Natural killer cell (primary cell): ENCODE measurements at regions not wholly inside any gene's neighbourhood (a gene's known extent, or its start where the extent isn't known, plus 50 kb on each side); places are given as distances from the start of the nearest gene placed in this dataset.

Experiments
- ATAC-seq, 3 donors: fragments of 150-1000 bp in 2 of 3; fragments of 200-7000 bp in 1 of 3; cut with Tn5 transposase; 1 replicate in 1 of 3; 2 replicates in 2 of 3; pipeline ENCODE4 v1.10.0; 2021; ENCODE audit warnings: mild to moderate bottlenecking in 2 of 3, moderate library complexity in 2 of 3
- DNase-seq, 2 donors: peaks; one replicate each; pipeline versions ENCODE4 v3.0.0 to v3.0.0-alpha.2; 2013 to 2021; ENCODE audit warnings: mixed read lengths in 1 of 2
- H3K27ac ChIP-seq: one replicate; pipeline ENCODE4 v1.5.1; 2013; ENCODE audit warnings: mild to moderate bottlenecking, low read length
- H3K27me3 ChIP-seq: one replicate; pipeline ENCODE4 v1.6.1; 2013; ENCODE audit warnings: low read length; ENCODE audit not compliant: control insufficient read depth, insufficient read depth
- H3K36me3 ChIP-seq: one replicate; pipeline ENCODE4 v1.6.1; 2013; ENCODE audit warnings: low read length; ENCODE audit not compliant: control insufficient read depth, insufficient read depth
- H3K4me1 ChIP-seq: one replicate; pipeline ENCODE4 v1.6.1; 2013; ENCODE audit warnings: low read length; ENCODE audit not compliant: control insufficient read depth, insufficient read depth
- H3K4me3 ChIP-seq: one replicate; pipeline ENCODE4 v1.5.1; 2013; ENCODE audit warnings: low read length
- H3K9me3 ChIP-seq: one replicate; pipeline ENCODE4 v1.6.1; 2013; ENCODE audit warnings: low read length; ENCODE audit not compliant: control insufficient read depth, insufficient read depth
- H3K27ac Mint-ChIP-seq, 2 donors: one replicate each; pipeline ENCODE4 v1.8.0; 2022; ENCODE audit warnings: mild to moderate bottlenecking in 2 of 2, mixed read lengths in 2 of 2, moderate library complexity in 1 of 2
- H3K27me3 Mint-ChIP-seq, 2 donors: one replicate each; pipeline ENCODE4 v1.8.0; 2022; ENCODE audit warnings: low read depth in 2 of 2, mixed read lengths in 2 of 2
- H3K36me3 Mint-ChIP-seq: one replicate; pipeline ENCODE4 v1.8.0; 2022; ENCODE audit warnings: mixed read lengths
- H3K4me1 Mint-ChIP-seq, 2 donors: one replicate each; pipeline ENCODE4 v1.8.0; 2022; ENCODE audit warnings: mixed read lengths in 2 of 2
- H3K4me3 Mint-ChIP-seq: one replicate; pipeline ENCODE4 v1.8.0; 2022; ENCODE audit warnings: mild to moderate bottlenecking, moderate library complexity, mixed read lengths
- H3K9me3 Mint-ChIP-seq, 2 donors: one replicate each; pipeline ENCODE4 v1.8.0; 2022; ENCODE audit warnings: mixed read lengths in 2 of 2
- WGBS: methylation state at CpG from one replicate; pipeline ENCODE4 v1.1.7; 2013; ENCODE audit warnings: missing lambda C conversion rate; ENCODE audit not compliant: insufficient coverage; 5-methylcytosine and 5-hydroxymethylcytosine counted together
- intact Hi-C: fragments of 100-400 bp; cut with micrococcal nuclease; formaldehyde crosslinking; loops from one replicate; pipeline ENCODE4 v1.14.2; 2022
- TF ChIP-seq, protein P1 (sequence below): fragments of 200-600 bp; IDR thresholded peaks from one replicate; pipeline ENCODE4 v1.8.0; 2022; ENCODE audit warnings: antibody characterized with exemption

DNA sequence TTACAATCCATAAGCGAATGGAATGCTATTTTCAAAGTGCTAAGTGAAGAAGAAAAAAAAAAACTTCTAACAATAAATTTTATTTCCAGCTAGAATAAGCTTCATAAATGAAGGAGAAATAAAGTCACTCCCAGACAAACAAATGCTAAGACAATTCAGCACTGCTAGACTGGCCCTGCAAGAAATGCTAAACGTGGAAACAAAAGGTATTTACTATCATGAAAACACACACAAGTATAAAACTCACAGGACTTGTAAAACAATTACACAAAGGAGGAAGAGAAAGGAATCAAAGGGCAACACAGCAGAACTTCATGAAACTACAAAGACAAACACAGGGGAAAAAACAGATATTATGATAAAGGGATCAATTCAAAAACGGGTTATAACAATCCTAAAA, 85.8 kb upstream of the NELL2 start:
- Histone ChIP-seq H3K4me1 (no peaks in the 10 kb centered on the region), H3K36me3 (no peaks in the 10 kb centered on the region), H3K9me3 (peaks cover 5% of the 10 kb centered on the region), H3K27me3 (no peaks in the 10 kb centered on the region), H3K27ac (no peak overlapping the region), H3K4me3 (no peak overlapping the region)
- ATAC-seq (no peak), DNase-seq (no peak)
- WGBS, result 56% methylated on average over 1 of the region's 3 CpGs
- intact Hi-C loops, result no loop called here
- Mint-ChIP-seq H3K27me3 (no peaks in the 10 kb centered on the region), H3K36me3 (no peaks in the 10 kb centered on the region), H3K9me3 (peaks cover 0 to 2% of the 10 kb centered on the region in 2 donors), H3K4me3 (no peak overlapping the region), H3K27ac (no peak overlapping the region), H3K4me1 (no peaks in the 10 kb centered on the region)
- TF ChIP-seq, protein P1, sequence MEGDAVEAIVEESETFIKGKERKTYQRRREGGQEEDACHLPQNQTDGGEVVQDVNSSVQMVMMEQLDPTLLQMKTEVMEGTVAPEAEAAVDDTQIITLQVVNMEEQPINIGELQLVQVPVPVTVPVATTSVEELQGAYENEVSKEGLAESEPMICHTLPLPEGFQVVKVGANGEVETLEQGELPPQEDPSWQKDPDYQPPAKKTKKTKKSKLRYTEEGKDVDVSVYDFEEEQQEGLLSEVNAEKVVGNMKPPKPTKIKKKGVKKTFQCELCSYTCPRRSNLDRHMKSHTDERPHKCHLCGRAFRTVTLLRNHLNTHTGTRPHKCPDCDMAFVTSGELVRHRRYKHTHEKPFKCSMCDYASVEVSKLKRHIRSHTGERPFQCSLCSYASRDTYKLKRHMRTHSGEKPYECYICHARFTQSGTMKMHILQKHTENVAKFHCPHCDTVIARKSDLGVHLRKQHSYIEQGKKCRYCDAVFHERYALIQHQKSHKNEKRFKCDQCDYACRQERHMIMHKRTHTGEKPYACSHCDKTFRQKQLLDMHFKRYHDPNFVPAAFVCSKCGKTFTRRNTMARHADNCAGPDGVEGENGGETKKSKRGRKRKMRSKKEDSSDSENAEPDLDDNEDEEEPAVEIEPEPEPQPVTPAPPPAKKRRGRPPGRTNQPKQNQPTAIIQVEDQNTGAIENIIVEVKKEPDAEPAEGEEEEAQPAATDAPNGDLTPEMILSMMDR, result no peak

DNA sequence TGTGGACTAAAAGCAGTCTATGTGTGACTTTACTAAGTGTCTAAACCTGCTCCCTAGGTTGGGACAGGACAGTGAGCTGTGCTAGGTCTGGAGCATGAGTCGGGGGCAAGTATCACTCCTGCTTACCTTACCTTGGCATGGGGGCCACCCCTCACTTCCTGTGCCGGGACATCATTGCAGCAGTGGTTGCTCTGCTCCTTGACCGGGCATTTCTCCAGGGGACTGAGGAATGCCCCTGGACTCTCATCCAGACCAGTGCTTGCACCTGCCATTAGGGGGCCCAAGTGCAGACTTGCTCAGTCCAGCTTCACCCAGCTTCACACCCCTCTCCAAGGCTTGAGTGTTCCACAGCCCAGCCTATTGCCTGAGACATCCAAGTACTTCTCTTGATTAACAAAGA, 84.7 kb upstream of the NELL2 start:
- WGBS, result 95% methylated on average over 3 of the region's 3 CpGs
- Histone ChIP-seq H3K36me3 (no peaks in the 10 kb centered on the region), H3K9me3 (peaks cover 5% of the 10 kb centered on the region), H3K4me3 (no peak overlapping the region), H3K4me1 (no peaks in the 10 kb centered on the region), H3K27ac (no peak overlapping the region), H3K27me3 (no peaks in the 10 kb centered on the region)
- Mint-ChIP-seq H3K27me3 (no peaks in the 10 kb centered on the region), H3K4me1 (no peaks in the 10 kb centered on the region), H3K36me3 (no peaks in the 10 kb centered on the region), H3K27ac (no peak overlapping the region), H3K4me3 (no peak overlapping the region), H3K9me3 (peaks cover 0 to 2% of the 10 kb centered on the region in 2 donors)
- DNase-seq (no peak), ATAC-seq (no peak)
- intact Hi-C loops, result no loop called here
- TF ChIP-seq, protein P1, result no peak

DNA sequence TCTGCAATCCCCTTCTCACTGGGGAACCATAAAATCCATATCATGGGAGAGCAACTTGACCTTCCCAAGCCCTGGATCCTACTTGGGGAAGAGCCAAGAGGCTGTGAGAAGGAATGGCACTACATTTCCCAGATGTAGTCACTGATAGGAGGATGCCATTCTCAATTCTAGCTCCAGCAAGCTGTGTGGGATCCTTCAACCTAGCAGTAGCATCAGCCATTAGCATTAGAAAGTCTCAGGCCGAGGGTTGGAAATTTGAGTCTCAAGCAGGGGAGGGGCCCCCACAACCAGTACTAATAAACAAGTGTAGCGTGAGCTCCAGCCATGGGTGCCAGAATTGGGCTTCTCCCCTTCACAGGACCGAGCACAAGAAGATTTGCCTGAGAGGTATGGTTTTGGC, 84.3 kb upstream of the NELL2 start:
- Histone ChIP-seq H3K4me3 (no peak overlapping the region), H3K27me3 (no peaks in the 10 kb centered on the region), H3K9me3 (peaks cover 5% of the 10 kb centered on the region), H3K27ac (no peak overlapping the region), H3K4me1 (no peaks in the 10 kb centered on the region), H3K36me3 (no peaks in the 10 kb centered on the region)
- TF ChIP-seq, protein P1, result no peak
- intact Hi-C loops, result no loop called here
- DNase-seq (no peak), ATAC-seq (no peak)
- Mint-ChIP-seq H3K4me1 (no peaks in the 10 kb centered on the region), H3K9me3 (peaks cover 0 to 2% of the 10 kb centered on the region in 2 donors), H3K27ac (no peak overlapping the region), H3K27me3 (no peaks in the 10 kb centered on the region), H3K4me3 (no peak overlapping the region), H3K36me3 (no peaks in the 10 kb centered on the region)
- 94% methylated on average over 3 of the region's 3 CpGs for WGBS

DNA sequence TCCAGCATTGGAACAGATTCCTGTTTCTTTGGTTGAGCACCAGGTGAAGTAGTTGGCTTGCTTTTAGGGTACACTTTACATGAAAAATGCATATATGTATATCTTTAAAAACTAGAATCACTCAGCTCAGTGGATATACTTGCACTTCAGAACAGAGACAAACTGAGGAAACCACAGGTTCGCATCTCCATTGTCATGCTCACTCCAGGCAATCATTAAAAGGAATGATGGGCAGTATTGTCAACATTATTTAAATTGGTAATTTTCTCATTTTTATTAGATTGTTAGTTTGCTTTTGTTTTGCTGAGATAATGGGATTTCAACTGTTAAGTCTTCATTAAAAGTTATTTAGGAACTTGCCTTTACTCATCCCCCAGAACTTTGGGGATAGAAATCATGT, 71.0 kb upstream of the NELL2 start:
- intact Hi-C loops, result no loop called here
- Mint-ChIP-seq H3K4me1 (no peaks in the 10 kb centered on the region), H3K9me3 (no peaks in the 10 kb centered on the region), H3K27me3 (peaks cover 10 to 11% of the 10 kb centered on the region in 2 donors), H3K27ac (no peak overlapping the region), H3K4me3 (no peak overlapping the region), H3K36me3 (no peaks in the 10 kb centered on the region)
- 90% methylated on average over 1 of the region's 1 CpG for WGBS
- no peaks in the 10 kb centered on the region for H3K36me3 ChIP-seq
- no peaks in the 10 kb centered on the region for H3K9me3 ChIP-seq
- no peaks in the 10 kb centered on the region for H3K27me3 ChIP-seq
- no peak overlapping the region for H3K27ac ChIP-seq
- no peak overlapping the region for H3K4me3 ChIP-seq
- no peak for DNase-seq
- peaks cover 2% of the 10 kb centered on the region for H3K4me1 ChIP-seq
- ATAC-seq, result no peak
- TF ChIP-seq, protein P1, result no peak
